K562 (cell line): ENCODE measurements at regions not wholly inside any gene's neighbourhood (a gene's known extent, or its start where the extent isn't known, plus 50 kb on each side); places are given as distances from the start of the nearest gene placed in this dataset.

Experiments used
- ATAC-seq: fragments of 200-7000 bp; cut with Tn5 transposase; 3 replicates; pipeline ENCODE4 v1.9.1; 2020; ENCODE audit warnings: moderate library complexity
- BruUV-seq: library from RNA; stranded (reverse); fragments of 400-500 nt; replicated peaks from 2 replicates; lab custom pipeline; 2021; lab: Mats Ljungman, UMichigan
- CTCF ChIA-PET: fragments of 300-600 bp; formaldehyde crosslinking; extraction: SDS; loops from one replicate; lab custom pipeline; 2021; ENCODE audit warnings: low intra/inter-chr PET ratio; lab: Yijun Ruan, JAX
- POLR2A ChIA-PET: fragments of 300-600, 350-650 bp; sonication (Branson Sonifier 250); formaldehyde crosslinking; extraction: SDS; loops from one replicate; lab custom pipeline; 2021; ENCODE audit warnings: antibody characterized with exemption, inconsistent platforms; lab: Yijun Ruan, JAX
- DNase-seq, 4 experiments: peaks; one replicate each; pipeline versions ENCODE4 v3.0.0 to v3.0.0-alpha.2; 2011 to 2018; ENCODE audit warnings: low spot score in 3 of 4, mixed read lengths in 3 of 4; ENCODE audit errors: extremely low read depth in 1 of 4
- FAIRE-seq: peaks from 2 replicates; lab custom pipeline; 2011; peaks lifted over from hg19 to GRCh38; lab: Jason Lieb, UNC
- H2AFZ ChIP-seq: 2 replicates; pipeline ENCODE4 v1.6.0; 2011; ENCODE audit warnings: low read depth, low read length, control low read depth, inconsistent platforms
- H3K27ac ChIP-seq: fragments of 200-600 bp; 3 replicates; pipeline ENCODE4 v1.8.0; 2011; ENCODE audit warnings: low read depth, mild to moderate bottlenecking, control low read depth, inconsistent platforms, low read length, moderate library complexity, mixed read lengths; ENCODE audit errors: extremely low read depth
- H3K27me3 ChIP-seq, 2 experiments: fragments of 300-600 bp in 1 of 2; 2 replicates in 1 of 2; 3 replicates in 1 of 2; pipeline versions ENCODE4 v1.6.0 to v1.8.0; 2011; ENCODE audit warnings: inconsistent platforms in 2 of 2, low read length in 2 of 2, mild to moderate bottlenecking in 1 of 2, mixed read lengths in 1 of 2, moderate library complexity in 1 of 2; ENCODE audit not compliant: control insufficient read depth in 2 of 2, insufficient read depth in 2 of 2
- H3K36me3 ChIP-seq: fragments of 300-600 bp; 3 replicates; pipeline ENCODE4 v1.8.0; 2011; ENCODE audit warnings: mild to moderate bottlenecking, low read length, inconsistent platforms; ENCODE audit not compliant: control insufficient read depth, insufficient read depth
- H3K4me1 ChIP-seq, 2 experiments: fragments of 200-600 bp in 1 of 2; replicated peaks in 1 of 2; 2 replicates in 1 of 2; 3 replicates in 1 of 2; pipeline versions ENCODE4 v1.5.1 to v1.8.0; 2011; ENCODE audit warnings: inconsistent platforms in 2 of 2, low read length in 2 of 2, mild to moderate bottlenecking in 1 of 2, mixed read lengths in 1 of 2, moderate library complexity in 1 of 2; ENCODE audit not compliant: control insufficient read depth in 2 of 2, insufficient read depth in 2 of 2
- H3K4me2 ChIP-seq: 2 replicates; pipeline ENCODE4 v1.6.1; 2011; ENCODE audit warnings: low read length, control low read depth, inconsistent platforms, mixed read lengths; ENCODE audit not compliant: insufficient read depth
- H3K4me3 ChIP-seq: fragments of 200-600 bp; sonication (generic), shearing (Covaris generic); 2 replicates; pipeline ENCODE4 v1.5.1; 2016; ENCODE audit warnings: control low read depth, inconsistent platforms
- H3K79me2 ChIP-seq: fragments of 200-600 bp; 3 replicates; pipeline ENCODE4 v1.8.0; 2011; ENCODE audit warnings: low read length, inconsistent platforms; ENCODE audit not compliant: control insufficient read depth, insufficient read depth
- H3K9ac ChIP-seq, 2 experiments: 2 replicates each; pipeline versions ENCODE4 v1.6.0 to v1.6.1; 2011; ENCODE audit warnings: low read depth in 2 of 2, low read length in 2 of 2, control low read depth in 1 of 2, inconsistent platforms in 1 of 2, mild to moderate bottlenecking in 1 of 2, mixed read lengths in 1 of 2; ENCODE audit not compliant: insufficient read depth in 1 of 2
- H3K9me1 ChIP-seq: one replicate; pipeline ENCODE4 v1.6.0; 2011; ENCODE audit warnings: inconsistent platforms, mild to moderate bottlenecking, low read length, moderate library complexity; ENCODE audit not compliant: control insufficient read depth, insufficient read depth
- H3K9me3 ChIP-seq: replicated peaks from 2 replicates; pipeline ENCODE4 v1.5.1; 2011; ENCODE audit warnings: low read depth, low read length, inconsistent platforms; ENCODE audit not compliant: control insufficient read depth, insufficient read depth
- H4K20me1 ChIP-seq: replicated peaks from 2 replicates; pipeline ENCODE4 v1.6.1; 2011; ENCODE audit warnings: low read length, inconsistent platforms, mixed read lengths; ENCODE audit not compliant: control insufficient read depth, insufficient read depth
- CBX1 ChIP-seq: sonication (generic); IDR thresholded peaks from 2 replicates; pipeline ENCODE4 v1.6.1; 2016; ENCODE audit warnings: antibody characterized with exemption, low read depth, mild to moderate bottlenecking
- ELF1 ChIP-seq: fragments of 200-800 bp; sonication (Bioruptor generic); IDR thresholded peaks from 2 replicates; pipeline ENCODE4 v1.6.1; 2016; ENCODE audit warnings: missing genetic modification characterization, missing compliant biosample characterization
- HNRNPL ChIP-seq: fragments of 200-400 bp; formaldehyde crosslinking; IDR thresholded peaks from 2 replicates; pipeline ENCODE4 v1.6.1; 2017; ENCODE audit warnings: low read depth, mild to moderate bottlenecking, low read length
- KAT7 ChIP-seq: sonication (generic); formaldehyde crosslinking; IDR thresholded peaks from 2 replicates; pipeline ENCODE4 v1.8.0; 2022; ENCODE audit warnings: missing genetic modification reagents, mild to moderate bottlenecking, borderline replicate concordance
- SP1 ChIP-seq: sonication (generic); formaldehyde crosslinking; IDR thresholded peaks from 2 replicates; pipeline ENCODE4 v1.8.1; 2022; ENCODE audit warnings: mild to moderate bottlenecking, missing genetic modification reagents
- TAF1 ChIP-seq: IDR thresholded peaks from 2 replicates; pipeline ENCODE4 v1.6.1; 2011; ENCODE audit warnings: mild to moderate bottlenecking, low read length, moderate library complexity; ENCODE audit not compliant: insufficient read depth, control insufficient read depth, severe bottlenecking; ENCODE audit errors: extremely low read depth
- TFE3 ChIP-seq: fragments of 450-650 bp; formaldehyde crosslinking; IDR thresholded peaks from 2 replicates; pipeline ENCODE4 v1.4.0; 2020; ENCODE audit warnings: mild to moderate bottlenecking, mixed read lengths
- ZFP30 ChIP-seq: fragments of 250-450 bp; sonication (Bioruptor Pico); IDR thresholded peaks from 2 replicates; pipeline ENCODE4 v1.8.0; 2022; ENCODE audit warnings: moderate library complexity, mild to moderate bottlenecking, inconsistent platforms, borderline replicate concordance
- ZKSCAN3 ChIP-seq: fragments of 250-450 bp; sonication (Bioruptor Pico); IDR thresholded peaks from 2 replicates; pipeline ENCODE4 v1.4.0; 2020
- ZNF57 ChIP-seq: fragments of 450-650 bp; formaldehyde crosslinking; IDR thresholded peaks from 2 replicates; pipeline ENCODE4 v1.4.0; 2020; ENCODE audit warnings: mild to moderate bottlenecking, moderate library complexity
- ZSCAN32 ChIP-seq: fragments of 450-650 bp; formaldehyde crosslinking; IDR thresholded peaks from 2 replicates; pipeline ENCODE4 v1.4.0; 2020; ENCODE audit warnings: mild to moderate bottlenecking, moderate library complexity
- WGBS: fragments of 100-300 bp; shearing (Covaris generic); methylation state at CpG from one replicate; pipeline ENCODE4 v1.1.6; 2016; ENCODE audit warnings: low coverage, mixed read lengths; ENCODE audit not compliant: insufficient coverage; ENCODE audit errors: missing lambda C conversion rate; 5-methylcytosine and 5-hydroxymethylcytosine counted together
- in situ Hi-C: fragments of 300-500 bp; cut with MboI; formaldehyde crosslinking; loops from 4 replicates; pipeline ENCODE4 v1.15.0; 2018; ENCODE audit warnings: inconsistent platforms, mixed read lengths
- intact Hi-C: fragments of 100-400 bp; cut with micrococcal nuclease; formaldehyde crosslinking; loops from 2 replicates; pipeline ENCODE4 v1.14.2; 2022
- TF ChIP-seq, protein P1 (sequence below): fragments of 450-650 bp; IDR thresholded peaks from 2 replicates; pipeline ENCODE4 v1.7.1; 2018; ENCODE audit warnings: mild to moderate bottlenecking, low read depth; ENCODE audit not compliant: partially characterized antibody
- TF ChIP-seq, protein P2 (sequence below): fragments of 450-650 bp; IDR thresholded peaks from 2 replicates; pipeline ENCODE4 v1.6.1; 2017; ENCODE audit warnings: antibody characterized with exemption, mild to moderate bottlenecking

- TF ChIP-seq ZFP30 (CRISPR knock-in tag): no peak
- TF ChIP-seq ZSCAN32 (CRISPR knock-in tag): no peak
- no peak for TF ChIP-seq TAF1
- TF ChIP-seq ZNF57 (CRISPR knock-in tag): no peak
These were observed 125.9 kb upstream of the GALNT2 start (continued) for GRCh38 chr1:229941160-229941559.

GRCh38 chr1:229941831-229942230 is 125.2 kb upstream of the GALNT2 start:
- no peaks in the 10 kb centered on the region for H3K9me3 ChIP-seq
- CTCF ChIA-PET: no interaction called here
- ATAC-seq (no peak), DNase-seq (no peak), FAIRE-seq (no peak)
- H3K27ac ChIP-seq: no peak overlapping the region
- peaks cover 71 to 72% of the 10 kb centered on the region in 2 experiments for H3K27me3 ChIP-seq
- H4K20me1 ChIP-seq: no peaks in the 10 kb centered on the region
- in situ Hi-C loops (no loop called here), intact Hi-C loops (no loop called here)
- no peak overlapping the region for H3K4me3 ChIP-seq
- no TSS peak for BruUV-seq
- POLR2A ChIA-PET: no interaction called here
- H3K36me3 ChIP-seq: no peaks in the 10 kb centered on the region
- H3K9me1 ChIP-seq: no peaks in the 10 kb centered on the region
- no peaks in the 10 kb centered on the region for H3K79me2 ChIP-seq
- peaks cover 0 to 6% of the 10 kb centered on the region in 2 experiments; a peak in 1 of 5 replicates for H3K4me1 ChIP-seq
- H3K4me2 ChIP-seq: no peak overlapping the region
- no peak overlapping the region for H2AFZ ChIP-seq
- H3K9ac ChIP-seq: no peak overlapping the region
- 1% methylated on average over 10 of the region's 10 CpGs for WGBS
- TF ChIP-seq, protein P1, sequence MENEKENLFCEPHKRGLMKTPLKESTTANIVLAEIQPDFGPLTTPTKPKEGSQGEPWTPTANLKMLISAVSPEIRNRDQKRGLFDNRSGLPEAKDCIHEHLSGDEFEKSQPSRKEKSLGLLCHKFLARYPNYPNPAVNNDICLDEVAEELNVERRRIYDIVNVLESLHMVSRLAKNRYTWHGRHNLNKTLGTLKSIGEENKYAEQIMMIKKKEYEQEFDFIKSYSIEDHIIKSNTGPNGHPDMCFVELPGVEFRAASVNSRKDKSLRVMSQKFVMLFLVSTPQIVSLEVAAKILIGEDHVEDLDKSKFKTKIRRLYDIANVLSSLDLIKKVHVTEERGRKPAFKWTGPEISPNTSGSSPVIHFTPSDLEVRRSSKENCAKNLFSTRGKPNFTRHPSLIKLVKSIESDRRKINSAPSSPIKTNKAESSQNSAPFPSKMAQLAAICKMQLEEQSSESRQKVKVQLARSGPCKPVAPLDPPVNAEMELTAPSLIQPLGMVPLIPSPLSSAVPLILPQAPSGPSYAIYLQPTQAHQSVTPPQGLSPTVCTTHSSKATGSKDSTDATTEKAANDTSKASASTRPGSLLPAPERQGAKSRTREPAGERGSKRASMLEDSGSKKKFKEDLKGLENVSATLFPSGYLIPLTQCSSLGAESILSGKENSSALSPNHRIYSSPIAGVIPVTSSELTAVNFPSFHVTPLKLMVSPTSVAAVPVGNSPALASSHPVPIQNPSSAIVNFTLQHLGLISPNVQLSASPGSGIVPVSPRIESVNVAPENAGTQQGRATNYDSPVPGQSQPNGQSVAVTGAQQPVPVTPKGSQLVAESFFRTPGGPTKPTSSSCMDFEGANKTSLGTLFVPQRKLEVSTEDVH: no peak
- TF ChIP-seq KAT7 (CRISPR knock-in tag) (no peak), CBX1 (no peak), ELF1 (tag) (no peak), TFE3 (CRISPR knock-in tag) (no peak), HNRNPL (no peak), SP1 (CRISPR knock-in tag) (no peak), ZKSCAN3 (CRISPR knock-in tag) (no peak)
- TF ChIP-seq, protein P2, sequence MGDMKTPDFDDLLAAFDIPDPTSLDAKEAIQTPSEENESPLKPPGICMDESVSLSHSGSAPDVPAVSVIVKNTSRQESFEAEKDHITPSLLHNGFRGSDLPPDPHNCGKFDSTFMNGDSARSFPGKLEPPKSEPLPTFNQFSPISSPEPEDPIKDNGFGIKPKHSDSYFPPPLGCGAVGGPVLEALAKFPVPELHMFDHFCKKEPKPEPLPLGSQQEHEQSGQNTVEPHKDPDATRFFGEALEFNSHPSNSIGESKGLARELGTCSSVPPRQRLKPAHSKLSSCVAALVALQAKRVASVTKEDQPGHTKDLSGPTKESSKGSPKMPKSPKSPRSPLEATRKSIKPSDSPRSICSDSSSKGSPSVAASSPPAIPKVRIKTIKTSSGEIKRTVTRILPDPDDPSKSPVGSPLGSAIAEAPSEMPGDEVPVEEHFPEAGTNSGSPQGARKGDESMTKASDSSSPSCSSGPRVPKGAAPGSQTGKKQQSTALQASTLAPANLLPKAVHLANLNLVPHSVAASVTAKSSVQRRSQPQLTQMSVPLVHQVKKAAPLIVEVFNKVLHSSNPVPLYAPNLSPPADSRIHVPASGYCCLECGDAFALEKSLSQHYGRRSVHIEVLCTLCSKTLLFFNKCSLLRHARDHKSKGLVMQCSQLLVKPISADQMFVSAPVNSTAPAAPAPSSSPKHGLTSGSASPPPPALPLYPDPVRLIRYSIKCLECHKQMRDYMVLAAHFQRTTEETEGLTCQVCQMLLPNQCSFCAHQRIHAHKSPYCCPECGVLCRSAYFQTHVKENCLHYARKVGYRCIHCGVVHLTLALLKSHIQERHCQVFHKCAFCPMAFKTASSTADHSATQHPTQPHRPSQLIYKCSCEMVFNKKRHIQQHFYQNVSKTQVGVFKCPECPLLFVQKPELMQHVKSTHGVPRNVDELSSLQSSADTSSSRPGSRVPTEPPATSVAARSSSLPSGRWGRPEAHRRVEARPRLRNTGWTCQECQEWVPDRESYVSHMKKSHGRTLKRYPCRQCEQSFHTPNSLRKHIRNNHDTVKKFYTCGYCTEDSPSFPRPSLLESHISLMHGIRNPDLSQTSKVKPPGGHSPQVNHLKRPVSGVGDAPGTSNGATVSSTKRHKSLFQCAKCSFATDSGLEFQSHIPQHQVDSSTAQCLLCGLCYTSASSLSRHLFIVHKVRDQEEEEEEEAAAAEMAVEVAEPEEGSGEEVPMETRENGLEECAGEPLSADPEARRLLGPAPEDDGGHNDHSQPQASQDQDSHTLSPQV: no peak
